Heart left ventricle (tissue), 16 donors: ENCODE measurements at regions not wholly inside any gene's neighbourhood (a gene's known extent, or its start where the extent isn't known, plus 50 kb on each side); places are given as distances from the start of the nearest gene placed in this dataset.

Experiments used
- ATAC-seq, 4 donors: fragments of 200-7000 bp; cut with Tn5 transposase; one replicate each; pipeline ENCODE4 v1.9.1; 2020 to 2022; ENCODE audit warnings: moderate library complexity in 4 of 4, mild to moderate bottlenecking in 3 of 4, moderate number of reproducible peaks in 1 of 4
- DNase-seq, 5 donors: peaks; one replicate each; pipeline ENCODE4 v3.0.0-alpha.2; 2020
- H3K27ac ChIP-seq, 12 donors: fragments of 200-600 bp; sonication (generic) in 4 of 12; one replicate each; pipeline versions ENCODE4 v1.5.0 to v1.8.0; 2016 to 2022; ENCODE audit warnings: mild to moderate bottlenecking in 2 of 12
- H3K27me3 ChIP-seq, 9 donors: fragments of 200-600 bp; sonication (generic) in 2 of 9; one replicate each; pipeline versions ENCODE4 v1.5.1 to v1.8.0; 2016 to 2022; ENCODE audit warnings: mild to moderate bottlenecking in 3 of 9
- H3K36me3 ChIP-seq, 9 donors: fragments of 200-600 bp; sonication (generic) in 2 of 9; one replicate each; pipeline versions ENCODE4 v1.5.0 to v1.8.0; 2018 to 2022; ENCODE audit warnings: mild to moderate bottlenecking in 2 of 9
- H3K4me1 ChIP-seq, 12 donors: fragments of 200-600 bp; sonication (generic) in 4 of 12; one replicate each; pipeline versions ENCODE4 v1.5.0 to v1.8.0; 2016 to 2022; ENCODE audit warnings: mild to moderate bottlenecking in 3 of 12
- H3K4me3 ChIP-seq, 12 donors: fragments of 200-600 bp; sonication (generic) in 4 of 12; one replicate each; pipeline versions ENCODE4 v1.5.0 to v1.8.0; 2017 to 2022; ENCODE audit warnings: mild to moderate bottlenecking in 9 of 12, moderate library complexity in 4 of 12
- H3K9me3 ChIP-seq, 12 donors: fragments of 200-600 bp; sonication (generic) in 4 of 12; one replicate each; pipeline versions ENCODE4 v1.5.0 to v1.8.0; 2016 to 2022; ENCODE audit warnings: mild to moderate bottlenecking in 1 of 12
- CTCF ChIP-seq, 12 donors: fragments of 200-600 bp; sonication (generic) in 4 of 12; IDR thresholded peaks; one replicate each; pipeline versions ENCODE4 v1.5.0 to v1.8.0; 2018 to 2022; ENCODE audit warnings: antibody characterized with exemption in 12 of 12, mild to moderate bottlenecking in 5 of 12
- POLR2A ChIP-seq, 2 donors: fragments of 450-650 bp; IDR thresholded peaks; one replicate each; pipeline ENCODE4 v1.6.1; 2017; ENCODE audit warnings: antibody characterized with exemption in 2 of 2, mild to moderate bottlenecking in 2 of 2, moderate library complexity in 2 of 2
- WGBS, 4 donors: extraction: QIAGEN DNeasy Blood & Tissue Kit in 2 of 4; methylation state at CpG; one replicate each; pipeline versions ENCODE4 v1.1.5 to v1.1.7; 2013 to 2018; 5-methylcytosine and 5-hydroxymethylcytosine counted together
- intact Hi-C, 10 donors: fragments of 100-400 bp; cut with DNase I; formaldehyde crosslinking; loops; one replicate each; pipeline versions ENCODE4 v1.11.1 to v1.14.2; 2022
- donor health status: ischemic (EF 13 %, LVEDD 7.1; RV severe dilation, severe dysfunction).
- donor health status: healthy with polysubstance abuse.
- donor health status: DM: no; HTN: yes; CAD: no.
- donor health status: DM: no; HTN: no; CAD: no.
- donor health status: ischemic (EF 25% LVEDD 6.9; RV normal size, moderate dysfunction).
- donor health status: ischemic (EF 25% LVEDD 5.7; RV mildly dilated, moderate dysfunction).
- donor health status: healthy.
- donor health status: DM: yes; HTN: yes; CAD: no.
- donor health status: ischemic (EF 35%, LVEDD 5.7; RV mildly dilated, moderate dysfunction).
- donor health status: nonischemic (EF 11% LVEDD 7.7; RV severe dilation, severe dysfunction).
- donor health status: DM: yes; HTN: yes; CAD: no.
- donor health status: PGD.
- donor health status: ischemic (EF 29% LVEDD 5.4; RV normal size, mild dysfunction).
- donor health status: nonischemic (EF 23%, LVEDD 6.1; RV moderate dilation, normal function).

GRCh38 chr4:132527817-132528216 is 621.3 kb upstream of the PCDH10 start:
- WGBS, 4 donors = 32 to 50% (median 45%) methylated on average over 1 of the region's 1 CpG

GRCh38 chr4:132530861-132531260 is 618.2 kb upstream of the PCDH10 start:
- H3K36me3 ChIP-seq = no peaks in the 10 kb centered on the region
- WGBS, 4 donors = 37 to 45% (median 40%) methylated on average over 2 of the region's 2 CpGs
- H3K9me3 ChIP-seq = no peaks in the 10 kb centered on the region
- H3K4me1 ChIP-seq = no peaks in the 10 kb centered on the region
- no peak for ATAC-seq
- DNase-seq = no peak
- H3K27ac ChIP-seq = no peak overlapping the region
- H3K4me3 ChIP-seq = no peak overlapping the region
- TF ChIP-seq CTCF (IDR thresholded peaks at IDR 0.05) (no peak), POLR2A (IDR thresholded peaks at IDR 0.05) (no peak)
- intact Hi-C loops = no loop called here
- no peaks in the 10 kb centered on the region for H3K27me3 ChIP-seq

More at GRCh38 chr4:132527817-132528216, 621.3 kb upstream of the PCDH10 start:
- Histone ChIP-seq H3K27ac (no peak overlapping the region), H3K27me3 (no peaks in the 10 kb centered on the region), H3K4me1 (no peaks in the 10 kb centered on the region), H3K4me3 (no peak overlapping the region), H3K36me3 (no peaks in the 10 kb centered on the region), H3K9me3 (peaks cover 0 to 3% (median 0%) of the 10 kb centered on the region in 12 donors)
- intact Hi-C loops = no loop called here
- no peak for ATAC-seq
- DNase-seq = no peak
- TF ChIP-seq CTCF (IDR thresholded peaks at IDR 0.05) (no peak), POLR2A (IDR thresholded peaks at IDR 0.05) (no peak)

- Histone ChIP-seq H3K4me1 (no peaks in the 10 kb centered on the region), H3K4me3 (no peak overlapping the region), H3K9me3 (peaks cover 0 to 10% (median 0%) of the 10 kb centered on the region in 12 donors), H3K36me3 (no peaks in the 10 kb centered on the region), H3K27ac (no peak overlapping the region), H3K27me3 (no peaks in the 10 kb centered on the region)
- ATAC-seq = no peak
- WGBS, 4 donors = 71 to 87% (median 76%) methylated on average over 1 of the region's 1 CpG
- DNase-seq = no peak
- no peak for TF ChIP-seq CTCF (IDR thresholded peaks at IDR 0.05)
- no peak for TF ChIP-seq POLR2A (IDR thresholded peaks at IDR 0.05)
- intact Hi-C loops = no loop called here
Observed at GRCh38 chr4:132540268-132540667, 608.8 kb upstream of the PCDH10 start.

- Histone ChIP-seq H3K9me3 (peaks cover 0 to 10% (median 0%) of the 10 kb centered on the region in 12 donors), H3K27me3 (no peaks in the 10 kb centered on the region), H3K27ac (no peak overlapping the region), H3K4me1 (no peaks in the 10 kb centered on the region), H3K36me3 (no peaks in the 10 kb centered on the region), H3K4me3 (no peak overlapping the region)
- TF ChIP-seq CTCF (IDR thresholded peaks at IDR 0.05) (no peak), POLR2A (IDR thresholded peaks at IDR 0.05) (no peak)
- 49 to 74% (median 61%) methylated on average over 4 of the region's 4 CpGs for WGBS, 4 donors
- no peak for DNase-seq
- ATAC-seq = no peak
- intact Hi-C loops = no loop called here
Observed at GRCh38 chr4:132540797-132541196, 608.3 kb upstream of the PCDH10 start.
